SK-N-SH (cell line): ENCODE measurements at regions not wholly inside any gene's neighbourhood (a gene's known extent, or its start where the extent isn't known, plus 50 kb on each side); places are given as distances from the start of the nearest gene placed in this dataset.

ENCODE experiments used
- CTCF ChIA-PET: fragments of 300-600, 350-600 bp; formaldehyde crosslinking; extraction: SDS; loops from one replicate; lab custom pipeline; 2021; lab: Yijun Ruan, JAX
- POLR2A ChIA-PET: fragments of 350-600 bp; sonication (Branson Sonifier 250); formaldehyde crosslinking; extraction: SDS; loops from one replicate; lab custom pipeline; 2020; ENCODE audit warnings: antibody characterized with exemption, inconsistent platforms; lab: Yijun Ruan, JAX
- DNase-seq: peaks from one replicate; pipeline ENCODE4 v3.0.0; 2012
- H2AFZ ChIP-seq: fragments of 200-600 bp; sonication (generic); 2 replicates; pipeline ENCODE4 v1.8.1; 2016; ENCODE audit warnings: antibody characterized with exemption, mild to moderate bottlenecking, low read depth
- H3F3A ChIP-seq: fragments of 200-600 bp; sonication (generic); replicated peaks from 2 replicates; pipeline ENCODE3; 2016; ENCODE audit warnings: antibody characterized with exemption, mild to moderate bottlenecking; ENCODE audit not compliant: insufficient read depth
- H3K27ac ChIP-seq, 2 experiments: fragments of 200-500 bp in 1 of 2; fragments of 200-600 bp in 1 of 2; sonication (Bioruptor generic) in 1 of 2; sonication (generic), shearing (Covaris generic) in 1 of 2; 2 replicates each; pipeline versions ENCODE4 v1.5.1 to v1.6.1; 2014 to 2016; ENCODE audit warnings: low read depth in 2 of 2, inconsistent platforms in 1 of 2, low read length in 1 of 2, mild to moderate bottlenecking in 1 of 2, mixed read lengths in 1 of 2
- H3K27me3 ChIP-seq: fragments of 200-600 bp; sonication (generic), shearing (Covaris generic); 2 replicates; pipeline ENCODE4 v1.6.1; 2016; ENCODE audit warnings: mixed run types; ENCODE audit not compliant: insufficient read depth
- H3K36me3 ChIP-seq, 2 experiments: fragments of 200-500 bp in 1 of 2; fragments of 200-600 bp in 1 of 2; sonication (Bioruptor generic) in 1 of 2; sonication (generic) in 1 of 2; replicated peaks in 1 of 2; 2 replicates each; pipeline versions ENCODE3 to v1.5.1; 2014 to 2016; ENCODE audit warnings: low read length in 1 of 2, mild to moderate bottlenecking in 1 of 2; ENCODE audit not compliant: insufficient read depth in 2 of 2, control insufficient read depth in 1 of 2
- H3K4me1 ChIP-seq, 2 experiments: fragments of 200-500 bp in 1 of 2; fragments of 200-600 bp in 1 of 2; sonication (Bioruptor generic) in 1 of 2; sonication (generic), shearing (Covaris generic) in 1 of 2; 2 replicates each; pipeline versions ENCODE4 v1.5.1 to v1.6.1; 2014 to 2016; ENCODE audit warnings: low read depth in 1 of 2, low read length in 1 of 2, mixed run types in 1 of 2; ENCODE audit not compliant: insufficient read depth in 2 of 2, control insufficient read depth in 1 of 2
- H3K4me2 ChIP-seq: fragments of 200-600 bp; sonication (generic), shearing (Covaris generic); 2 replicates; pipeline ENCODE4 v1.6.1; 2017; ENCODE audit warnings: mixed run types
- H3K4me3 ChIP-seq, 2 experiments: fragments of 200-500 bp in 1 of 2; fragments of 200-600 bp in 1 of 2; sonication (Bioruptor generic) in 1 of 2; sonication (generic), shearing (Covaris generic) in 1 of 2; 2 replicates each; pipeline versions ENCODE4 v1.5.1 to v1.8.1; 2014 to 2016; ENCODE audit warnings: low read depth in 2 of 2, inconsistent platforms in 1 of 2, low read length in 1 of 2, mild to moderate bottlenecking in 1 of 2, mixed read lengths in 1 of 2, moderate library complexity in 1 of 2
- H3K79me2 ChIP-seq: fragments of 200-600 bp; sonication (generic); 2 replicates; pipeline ENCODE4 v1.8.1; 2017; ENCODE audit warnings: mild to moderate bottlenecking; ENCODE audit not compliant: insufficient read depth
- H3K9ac ChIP-seq: fragments of 200-600 bp; sonication (generic); 2 replicates; pipeline ENCODE4 v1.6.1; 2017; ENCODE audit warnings: mixed run types
- H3K9me2 ChIP-seq: fragments of 200-600 bp; sonication (generic); 2 replicates; pipeline ENCODE4 v1.6.1; 2017; ENCODE audit warnings: mixed run types
- H3K9me3 ChIP-seq: fragments of 200-600 bp; sonication (generic); 2 replicates; pipeline ENCODE4 v1.6.1; 2017; ENCODE audit warnings: mixed run types, mild to moderate bottlenecking, moderate library complexity
- H4K20me1 ChIP-seq: fragments of 200-600 bp; sonication (generic); 2 replicates; pipeline ENCODE4 v1.6.1; 2017; ENCODE audit warnings: mild to moderate bottlenecking, mixed run types; ENCODE audit not compliant: insufficient read depth
- CHD2 ChIP-seq: fragments of 150-350 bp; IDR thresholded peaks from 2 replicates; pipeline ENCODE4 v1.6.1; 2018; ENCODE audit warnings: low read length; ENCODE audit not compliant: partially characterized antibody
- FOSL2 ChIP-seq: IDR thresholded peaks from 2 replicates; pipeline ENCODE4 v1.4.0; 2012; ENCODE audit warnings: low read depth, mild to moderate bottlenecking, moderate library complexity, borderline replicate concordance
- FOXM1 ChIP-seq: IDR thresholded peaks from 2 replicates; pipeline ENCODE4 v1.4.0; 2012; ENCODE audit warnings: low read depth, mild to moderate bottlenecking
- GABPA ChIP-seq: IDR thresholded peaks from 2 replicates; pipeline ENCODE4 v1.4.0; 2012; ENCODE audit warnings: low read depth, mild to moderate bottlenecking
- MEF2A ChIP-seq: IDR thresholded peaks from 2 replicates; pipeline ENCODE4 v1.4.0; 2012; ENCODE audit warnings: low read depth, borderline replicate concordance
- MXI1 ChIP-seq: IDR thresholded peaks from 2 replicates; pipeline ENCODE4 v1.6.1; 2012; ENCODE audit warnings: mild to moderate bottlenecking, low read depth, low read length, improper control_type of control experiment
- PBX3 ChIP-seq: IDR thresholded peaks from 2 replicates; pipeline ENCODE4; 2012
- POLR2AphosphoS5 ChIP-seq: IDR thresholded peaks from 2 replicates; pipeline ENCODE4 v1.6.1; 2012; ENCODE audit warnings: low read depth, low read length
- RCOR1 ChIP-seq: fragments of 150-350 bp; IDR thresholded peaks from 2 replicates; pipeline ENCODE4 v1.6.1; 2017; ENCODE audit warnings: antibody characterized with exemption, low read length
- RXRA ChIP-seq: IDR thresholded peaks from 2 replicates; pipeline ENCODE4 v1.4.0; 2012; ENCODE audit warnings: low read depth, mild to moderate bottlenecking, borderline replicate concordance
- SIN3A ChIP-seq: IDR thresholded peaks from 2 replicates; pipeline ENCODE4 v1.6.1; 2012; ENCODE audit warnings: low read depth, mild to moderate bottlenecking, low read length, moderate library complexity, borderline replicate concordance
- TAF1 ChIP-seq: IDR thresholded peaks from 2 replicates; pipeline ENCODE4 v1.6.1; 2012; ENCODE audit warnings: low read depth, mild to moderate bottlenecking, low read length, moderate library complexity, borderline replicate concordance
- WGBS: methylation state at CpG from one replicate; pipeline ENCODE4 v1.1.6; 2017; ENCODE audit warnings: low lambda C conversion rate; 5-methylcytosine and 5-hydroxymethylcytosine counted together
- TF ChIP-seq, protein P1 (sequence below): IDR thresholded peaks from 2 replicates; pipeline ENCODE4 v1.4.0; 2012; ENCODE audit warnings: low read depth, borderline replicate concordance

DNA sequence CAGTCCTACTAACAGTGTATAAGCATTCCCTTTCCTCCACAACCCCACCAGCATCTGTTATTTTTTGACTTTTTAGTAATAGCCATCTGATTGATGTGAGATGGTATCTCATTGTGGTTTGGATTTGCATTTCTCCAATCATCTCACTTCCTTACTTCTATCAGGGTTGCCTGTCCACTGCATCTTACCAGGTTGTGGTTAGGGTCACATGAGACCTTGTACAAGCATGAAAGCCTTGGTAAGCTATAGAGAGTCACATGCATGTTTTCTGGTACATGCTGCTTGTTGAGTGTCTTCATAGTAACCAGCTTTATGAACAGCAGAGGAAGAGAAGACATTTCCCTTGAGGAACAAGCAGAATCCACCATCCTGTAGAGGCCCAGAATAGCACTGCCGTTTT is 102.9 kb upstream of the PAX6 start:
- Histone ChIP-seq H2AFZ (no peak overlapping the region), H3K9ac (no peak overlapping the region), H3F3A (no peaks in the 10 kb centered on the region), H3K36me3 (no peaks in the 10 kb centered on the region), H3K27ac (no peak overlapping the region), H3K4me2 (no peak overlapping the region), H3K9me3 (no peaks in the 10 kb centered on the region), H3K4me3 (no peak overlapping the region), H4K20me1 (no peaks in the 10 kb centered on the region), H3K4me1 (no peaks in the 10 kb centered on the region), H3K9me2 (no peaks in the 10 kb centered on the region), H3K27me3 (peaks cover under 1% of the 10 kb centered on the region; the same call in 1 of the 2 replicates), H3K79me2 (no peaks in the 10 kb centered on the region)
- no peak for DNase-seq
- WGBS = 0% methylated on average over 1 of the region's 1 CpG
- POLR2A ChIA-PET = no interaction called here
- CTCF ChIA-PET = interaction anchor here (1.0 kb wide), 1 partner anchor 44 kb away, joined by 3 read pairs; no protein-coding TSS in a partner anchor
- TF ChIP-seq MEF2A (no peak), SIN3A (no peak), RCOR1 (no peak), TAF1 (no peak)

DNA sequence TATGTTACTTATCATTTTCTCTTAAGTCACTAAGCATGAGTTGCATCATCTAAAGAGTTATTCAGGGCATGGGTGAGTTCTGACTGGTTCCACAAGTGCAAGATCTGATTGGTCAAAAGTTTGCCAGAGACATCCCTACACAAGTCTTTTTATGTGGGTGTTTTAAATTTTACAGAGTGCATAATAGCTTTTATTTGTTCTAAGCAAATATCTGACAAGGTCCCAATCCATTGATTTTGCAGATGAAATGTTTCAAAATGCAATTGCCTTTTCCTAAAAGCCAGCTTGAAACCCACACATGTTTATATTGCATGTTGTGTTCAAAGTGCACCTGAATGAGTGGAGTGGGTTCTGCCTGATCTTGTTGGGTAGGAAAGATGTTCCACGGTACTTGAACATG is 101.7 kb upstream of the PAX6 start:
- TF ChIP-seq FOSL2 (no peak), MXI1 (no peak), CHD2 (no peak), RCOR1 (no peak), GABPA (no peak), FOXM1 (no peak), RXRA (no peak), PBX3 (no peak), POLR2AphosphoS5 (no peak)
- TF ChIP-seq, protein P1, sequence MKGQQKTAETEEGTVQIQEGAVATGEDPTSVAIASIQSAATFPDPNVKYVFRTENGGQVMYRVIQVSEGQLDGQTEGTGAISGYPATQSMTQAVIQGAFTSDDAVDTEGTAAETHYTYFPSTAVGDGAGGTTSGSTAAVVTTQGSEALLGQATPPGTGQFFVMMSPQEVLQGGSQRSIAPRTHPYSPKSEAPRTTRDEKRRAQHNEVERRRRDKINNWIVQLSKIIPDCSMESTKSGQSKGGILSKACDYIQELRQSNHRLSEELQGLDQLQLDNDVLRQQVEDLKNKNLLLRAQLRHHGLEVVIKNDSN = no peak
- Histone ChIP-seq H3K27me3 (no peaks in the 10 kb centered on the region; the same call in 1 of the 2 replicates), H4K20me1 (no peaks in the 10 kb centered on the region), H3F3A (no peaks in the 10 kb centered on the region), H3K9me3 (no peaks in the 10 kb centered on the region), H3K4me3 (no peak overlapping the region), H3K9ac (no peak overlapping the region), H3K36me3 (no peaks in the 10 kb centered on the region), H3K27ac (no peak overlapping the region), H2AFZ (no peak overlapping the region), H3K9me2 (no peaks in the 10 kb centered on the region), H3K79me2 (no peaks in the 10 kb centered on the region), H3K4me2 (no peak overlapping the region), H3K4me1 (no peaks in the 10 kb centered on the region)
- no peak for DNase-seq
- POLR2A ChIA-PET = no interaction called here
- CTCF ChIA-PET = no interaction called here
- WGBS = 0% methylated on average over 1 of the region's 1 CpG
